Activated CD8-positive, alpha-beta T cell treated with anti-CD3 and anti-CD28 coated beads for 36 hours (primary cell): ENCODE measurements at regions not wholly inside any gene's neighbourhood (a gene's known extent, or its start where the extent isn't known, plus 50 kb on each side); places are given as distances from the start of the nearest gene placed in this dataset.

Experiments used
- ATAC-seq: fragments of 200-7000 bp; cut with Tn5 transposase; one replicate; pipeline ENCODE4 v1.10.0; 2021; ENCODE audit warnings: mild to moderate bottlenecking, moderate library complexity
- CTCF ChIA-PET: fragments of 350-600 bp; sonication (Branson Sonifier 250); formaldehyde crosslinking; loops from one replicate; lab custom pipeline; 2021; ENCODE audit warnings: antibody characterized with exemption; lab: Charles Lee
- POLR2A ChIA-PET: fragments of 350-600 bp; sonication (Branson Sonifier 250); formaldehyde crosslinking; loops from one replicate; lab custom pipeline; 2021; ENCODE audit warnings: antibody characterized with exemption; lab: Charles Lee
- DNase-seq: peaks from one replicate; pipeline ENCODE4 v3.0.0-alpha.2; 2020
- H3K27ac Mint-ChIP-seq: one replicate; pipeline ENCODE4 v1.8.0; 2021; ENCODE audit warnings: mild to moderate bottlenecking, mixed read lengths
- H3K27me3 Mint-ChIP-seq: one replicate; pipeline ENCODE4 v1.8.0; 2021; ENCODE audit warnings: mixed read lengths
- H3K36me3 Mint-ChIP-seq: one replicate; pipeline ENCODE4 v1.8.0; 2021; ENCODE audit warnings: low read depth, mixed read lengths
- H3K4me1 Mint-ChIP-seq: one replicate; pipeline ENCODE4 v1.8.0; 2021; ENCODE audit warnings: low read depth, mixed read lengths
- H3K4me3 Mint-ChIP-seq: one replicate; pipeline ENCODE4 v1.8.0; 2021; ENCODE audit warnings: mild to moderate bottlenecking, moderate library complexity, mixed read lengths
- H3K9me3 Mint-ChIP-seq: one replicate; pipeline ENCODE4 v1.8.0; 2021; ENCODE audit warnings: mixed read lengths
- CTCF ChIP-seq: fragments of 200-600 bp; IDR thresholded peaks from one replicate; pipeline ENCODE4 v1.8.0; 2022; ENCODE audit warnings: antibody characterized with exemption, mild to moderate bottlenecking
- intact Hi-C: fragments of 100-400 bp; cut with micrococcal nuclease; formaldehyde crosslinking; loops from one replicate; pipeline ENCODE4 v1.10.0; 2022

GRCh38 chr15:62844564-62845240 lies 197.8 kb upstream of the TPM1 start:
- H3K36me3 Mint-ChIP-seq = no peaks in the 10 kb centered on the region
- H3K27ac Mint-ChIP-seq = no peak overlapping the region
- H3K4me3 Mint-ChIP-seq = no peak overlapping the region
- ChIA-PET CTCF (interaction anchor here (5.0 kb wide), 1 partner anchor 249 kb away, joined by 34 read pairs; no protein-coding TSS in a partner anchor), POLR2A (no interaction called here)
- no peaks in the 10 kb centered on the region for H3K4me1 Mint-ChIP-seq
- no peak for DNase-seq
- TF ChIP-seq CTCF = no peak
- no peak for ATAC-seq
- intact Hi-C loops = loop anchor here (5.0 kb wide), 1 partner anchor 248 kb away; no protein-coding TSS in a partner anchor
- no peaks in the 10 kb centered on the region for H3K9me3 Mint-ChIP-seq
- peaks cover 2% of the 10 kb centered on the region for H3K27me3 Mint-ChIP-seq

GRCh38 chr15:62845241-62846126 lies 197.1 kb upstream of the TPM1 start:
- no peak for TF ChIP-seq CTCF

GRCh38 chr15:62846131-62846804 lies 196.3 kb upstream of the TPM1 start:
- ATAC-seq = no peak
- no peak for DNase-seq

More at GRCh38 chr15:62845241-62846126, 197.1 kb upstream of the TPM1 start:
- Mint-ChIP-seq H3K36me3 (no peaks in the 10 kb centered on the region), H3K4me3 (no peak overlapping the region), H3K9me3 (no peaks in the 10 kb centered on the region), H3K27me3 (peaks cover 5% of the 10 kb centered on the region), H3K4me1 (no peaks in the 10 kb centered on the region), H3K27ac (no peak overlapping the region)
- ATAC-seq (no peak), DNase-seq (no peak)
- intact Hi-C loops = loop anchor here (5.0 kb wide), 1 partner anchor 247 kb away; no protein-coding TSS in a partner anchor
- CTCF ChIA-PET = interaction anchor here (1.4 to 5.0 kb wide), 2 partner anchors 199 to 248 kb away, joined by 5 to 34 read pairs; no protein-coding TSS in a partner anchor
- POLR2A ChIA-PET = interaction anchor here (0.6 kb wide), 1 partner anchor 106 kb away, joined by 3 read pairs; no protein-coding TSS in a partner anchor

More at GRCh38 chr15:62846131-62846804, 196.3 kb upstream of the TPM1 start:
- H3K4me1 Mint-ChIP-seq = no peaks in the 10 kb centered on the region
- intact Hi-C loops = loop anchor here (5.0 kb wide), 1 partner anchor 246 kb away; no protein-coding TSS in a partner anchor
- H3K27ac Mint-ChIP-seq = no peak overlapping the region
- no peak overlapping the region for H3K4me3 Mint-ChIP-seq
- H3K9me3 Mint-ChIP-seq = no peaks in the 10 kb centered on the region
- CTCF ChIA-PET = interaction anchor here (0.8 to 5.0 kb wide), 3 partner anchors 199 to 247 kb away, joined by 3 to 34 read pairs (median 5); no protein-coding TSS in a partner anchor
- no peak for TF ChIP-seq CTCF
- H3K27me3 Mint-ChIP-seq = peaks cover 7% of the 10 kb centered on the region
- POLR2A ChIA-PET = interaction anchor here (0.6 kb wide), 1 partner anchor 105 kb away, joined by 3 read pairs; no protein-coding TSS in a partner anchor
- H3K36me3 Mint-ChIP-seq = no peaks in the 10 kb centered on the region
